ENCODE measurements at regions not wholly inside any gene's neighbourhood (a gene's known extent, or its start where the extent isn't known, plus 50 kb on each side); places are given as distances from the start of the nearest gene placed in this dataset.

GRCh38 chr13:47433461-47434005 is 536.7 kb upstream of the HTR2A start:
- Histone ChIP-seq H3K4me3 (no peak overlapping the region), H3K36me3 (no peaks in the 10 kb centered on the region), H3K9ac (no peak overlapping the region), H3K27me3 (no peaks in the 10 kb centered on the region), H3K4me1 (no peaks in the 10 kb centered on the region), H3K27ac (no peak overlapping the region), H4K20me1 (no peaks in the 10 kb centered on the region), H3K9me3 (no peaks in the 10 kb centered on the region), H3K4me2 (no peak overlapping the region)
- TF ChIP-seq Cebpa-rat (IDR thresholded peaks at IDR 0.05), result no peak

- no peaks in the 10 kb centered on the region for H3K9me3 ChIP-seq
- H3K4me3 ChIP-seq, result no peak overlapping the region
- no peaks in the 10 kb centered on the region for H3K4me1 ChIP-seq
- no peaks in the 10 kb centered on the region for H3K36me3 ChIP-seq
- no peak overlapping the region for H3K4me2 ChIP-seq
- H4K20me1 ChIP-seq, result no peaks in the 10 kb centered on the region
- H3K27me3 ChIP-seq, result no peaks in the 10 kb centered on the region
- no peak overlapping the region for H3K9ac ChIP-seq
- no peak for TF ChIP-seq Cebpa-rat (IDR thresholded peaks at IDR 0.05)
- H3K27ac ChIP-seq, result no peak overlapping the region
Observed at GRCh38 chr13:47426126-47426849, 529.4 kb upstream of the HTR2A start.

GRCh38 chr13:47421525-47421924 is 524.7 kb upstream of the HTR2A start:
- Histone ChIP-seq H3K4me3 (no peak overlapping the region), H3K9me3 (no peaks in the 10 kb centered on the region), H4K20me1 (no peaks in the 10 kb centered on the region), H3K27me3 (no peaks in the 10 kb centered on the region), H3K4me2 (no peak overlapping the region), H3K4me1 (no peaks in the 10 kb centered on the region), H3K27ac (no peak overlapping the region), H3K9ac (no peak overlapping the region), H3K36me3 (no peaks in the 10 kb centered on the region)
- TF ChIP-seq Cebpa-rat (IDR thresholded peaks at IDR 0.05), result no peak

- H3K9me3 ChIP-seq, result no peaks in the 10 kb centered on the region
Observed at GRCh38 chr13:47420568-47420967, 523.7 kb upstream of the HTR2A start.

GRCh38 chr13:47420020-47420419 is 523.2 kb upstream of the HTR2A start:
- Histone ChIP-seq H3K27me3 (no peaks in the 10 kb centered on the region), H3K9ac (no peak overlapping the region), H3K9me3 (no peaks in the 10 kb centered on the region), H3K36me3 (no peaks in the 10 kb centered on the region), H3K27ac (no peak overlapping the region), H3K4me1 (no peaks in the 10 kb centered on the region), H3K4me2 (no peak overlapping the region), H4K20me1 (no peaks in the 10 kb centered on the region), H3K4me3 (no peak overlapping the region)
- no peak for TF ChIP-seq Cebpa-rat (IDR thresholded peaks at IDR 0.05)

More at GRCh38 chr13:47420568-47420967, 523.7 kb upstream of the HTR2A start:
- no peaks in the 10 kb centered on the region for H4K20me1 ChIP-seq
- TF ChIP-seq Cebpa-rat (IDR thresholded peaks at IDR 0.05), result no peak
- H3K27ac ChIP-seq, result no peak overlapping the region
- H3K4me1 ChIP-seq, result no peaks in the 10 kb centered on the region
- H3K4me2 ChIP-seq, result no peak overlapping the region
- no peak overlapping the region for H3K4me3 ChIP-seq
- H3K27me3 ChIP-seq, result no peaks in the 10 kb centered on the region
- no peaks in the 10 kb centered on the region for H3K36me3 ChIP-seq
- H3K9ac ChIP-seq, result no peak overlapping the region

- Histone ChIP-seq H3K4me1 (no peaks in the 10 kb centered on the region), H3K9me3 (no peaks in the 10 kb centered on the region), H3K9ac (no peak overlapping the region), H3K36me3 (no peaks in the 10 kb centered on the region), H3K27ac (no peak overlapping the region), H3K27me3 (no peaks in the 10 kb centered on the region), H4K20me1 (no peaks in the 10 kb centered on the region), H3K4me3 (no peak overlapping the region), H3K4me2 (no peak overlapping the region)
- TF ChIP-seq Cebpa-rat (IDR thresholded peaks at IDR 0.05), result no peak
Observed at GRCh38 chr13:47418206-47418920, 521.5 kb upstream of the HTR2A start.

- Histone ChIP-seq H3K27ac (no peak overlapping the region), H3K4me1 (no peaks in the 10 kb centered on the region), H3K27me3 (no peaks in the 10 kb centered on the region), H3K9me3 (no peaks in the 10 kb centered on the region), H4K20me1 (no peaks in the 10 kb centered on the region), H3K4me3 (no peak overlapping the region), H3K36me3 (no peaks in the 10 kb centered on the region), H3K9ac (no peak overlapping the region), H3K4me2 (no peak overlapping the region)
- no peak for TF ChIP-seq Cebpa-rat (IDR thresholded peaks at IDR 0.05)
Observed at GRCh38 chr13:47417485-47417884, 520.6 kb upstream of the HTR2A start.

- Histone ChIP-seq H3K27me3 (no peaks in the 10 kb centered on the region), H4K20me1 (no peaks in the 10 kb centered on the region), H3K4me2 (no peak overlapping the region), H3K9ac (no peak overlapping the region), H3K4me3 (no peak overlapping the region), H3K36me3 (no peaks in the 10 kb centered on the region), H3K9me3 (no peaks in the 10 kb centered on the region), H3K27ac (no peak overlapping the region), H3K4me1 (no peaks in the 10 kb centered on the region)
- no peak for TF ChIP-seq Cebpa-rat (IDR thresholded peaks at IDR 0.05)
Observed at GRCh38 chr13:47415048-47415447, 518.2 kb upstream of the HTR2A start.

- Histone ChIP-seq H3K27me3 (no peaks in the 10 kb centered on the region), H3K4me3 (no peak overlapping the region), H3K9me3 (no peaks in the 10 kb centered on the region), H3K4me2 (no peak overlapping the region), H3K4me1 (no peaks in the 10 kb centered on the region), H4K20me1 (no peaks in the 10 kb centered on the region), H3K36me3 (no peaks in the 10 kb centered on the region), H3K9ac (no peak overlapping the region), H3K27ac (no peak overlapping the region)
- no peak for TF ChIP-seq Cebpa-rat (IDR thresholded peaks at IDR 0.05)
Observed at GRCh38 chr13:47413526-47413925, 516.7 kb upstream of the HTR2A start.

- no peaks in the 10 kb centered on the region for H3K27me3 ChIP-seq
- no peaks in the 10 kb centered on the region for H3K9me3 ChIP-seq
- no peak overlapping the region for H3K4me2 ChIP-seq
- no peaks in the 10 kb centered on the region for H3K4me1 ChIP-seq
- H4K20me1 ChIP-seq, result no peaks in the 10 kb centered on the region
- TF ChIP-seq Cebpa-rat (IDR thresholded peaks at IDR 0.05), result no peak
- no peak overlapping the region for H3K9ac ChIP-seq
- no peak overlapping the region for H3K27ac ChIP-seq
- H3K36me3 ChIP-seq, result no peaks in the 10 kb centered on the region
- H3K4me3 ChIP-seq, result no peak overlapping the region
Observed at GRCh38 chr13:47413112-47413511, 516.3 kb upstream of the HTR2A start.
